T-helper 2 cell treated with Interferon-gamma antibody and Interleukin-4, amounts not matched to agents 100 ng/mL and 5 ng/mL, for 36 hours (primary cell): ENCODE measurements at regions not wholly inside any gene's neighbourhood (a gene's known extent, or its start where the extent isn't known, plus 50 kb on each side); places are given as distances from the start of the nearest gene placed in this dataset.

Experiments used
- intact Hi-C: fragments of 100-400 bp; cut with micrococcal nuclease; formaldehyde crosslinking; loops from one replicate; pipeline ENCODE4 v1.15.1; 2023

DNA sequence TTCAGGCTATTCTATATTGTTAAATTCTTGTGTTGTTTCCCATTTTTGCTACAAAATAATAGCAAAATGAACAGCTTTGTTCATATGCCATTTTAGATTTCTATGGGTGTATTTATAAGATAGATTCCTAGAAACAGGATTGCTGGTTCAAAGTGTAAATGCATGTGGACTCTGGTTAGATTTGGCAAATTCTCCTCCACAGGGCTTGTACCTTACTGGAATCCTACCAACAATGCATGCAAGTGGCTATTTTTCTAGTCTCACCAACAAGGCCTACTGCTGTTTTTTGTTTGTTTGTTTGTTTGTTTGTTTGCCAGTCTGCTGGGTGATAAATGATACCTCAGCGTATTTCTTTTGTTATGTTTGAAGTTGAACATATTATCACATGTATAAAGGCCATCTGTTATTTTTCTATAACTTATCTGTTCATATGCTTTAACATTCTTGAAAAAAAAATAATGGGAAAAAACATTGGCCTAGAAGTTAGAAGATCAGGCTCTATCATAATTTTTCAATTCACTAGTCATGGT, 87.1 kb upstream of the AHR start:
- intact Hi-C loops: no loop called here

DNA sequence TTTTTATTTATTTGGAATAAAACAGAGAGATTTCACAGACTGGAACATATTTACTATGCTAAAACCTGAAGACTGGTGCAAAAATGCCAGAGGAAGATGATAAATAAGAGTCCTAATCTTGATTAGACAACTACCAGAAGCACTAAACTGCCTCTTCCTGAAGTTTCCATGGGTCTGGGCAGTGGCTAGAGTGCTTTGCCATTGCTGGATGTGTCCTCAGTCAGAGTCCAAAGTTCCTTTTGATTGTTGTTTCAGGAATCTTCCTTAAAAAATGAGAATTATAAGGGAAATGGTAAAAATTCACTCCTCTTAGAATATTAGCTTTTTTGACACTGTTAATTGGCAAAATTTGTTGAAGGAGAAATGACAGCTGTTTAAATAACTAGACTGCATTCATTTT, 86.3 kb upstream of the AHR start:
- intact Hi-C loops: no loop called here

GRCh38 chr7:17227766-17228490, 70.5 kb upstream of the AHR start:
- intact Hi-C loops: no loop called here

- intact Hi-C loops: no loop called here
These were observed 69.2 kb upstream of the AHR start for GRCh38 chr7:17229228-17229627.

DNA sequence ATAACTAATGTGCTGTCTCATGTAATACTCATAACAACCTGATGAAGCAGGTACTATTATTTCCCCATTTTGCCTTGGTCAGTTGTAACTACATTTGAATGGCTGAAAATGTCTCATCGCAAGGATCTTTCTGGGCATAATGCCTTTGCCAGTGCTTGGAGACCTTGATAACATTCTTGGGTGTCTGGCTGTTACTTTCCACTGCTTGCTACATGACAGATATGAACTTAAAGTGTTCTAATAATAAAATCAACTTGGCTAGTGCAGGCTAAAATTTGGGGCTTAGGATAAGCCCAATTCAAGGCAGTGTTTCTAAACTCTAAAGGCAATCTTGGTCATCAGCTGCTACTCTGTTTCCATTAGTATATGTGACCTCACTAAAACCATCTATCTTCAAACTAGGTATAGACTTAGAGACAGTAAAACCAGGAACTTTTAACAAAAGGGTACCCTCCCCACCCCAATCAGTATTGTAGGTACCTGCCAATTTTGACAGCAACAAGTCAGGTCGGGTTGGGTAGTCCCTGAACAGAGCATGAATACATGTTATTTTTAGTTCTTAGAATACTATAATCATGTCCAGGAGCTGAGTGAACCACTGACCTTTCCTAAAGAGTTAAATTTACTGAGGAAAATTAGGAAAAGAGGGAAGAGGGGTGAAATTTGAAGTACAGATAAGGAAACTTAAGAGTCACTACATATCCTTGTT, 68.2 kb upstream of the AHR start:
- intact Hi-C loops: loop anchor here (5.0 kb wide), 1 partner anchor 188 kb away; no protein-coding TSS in a partner anchor

DNA sequence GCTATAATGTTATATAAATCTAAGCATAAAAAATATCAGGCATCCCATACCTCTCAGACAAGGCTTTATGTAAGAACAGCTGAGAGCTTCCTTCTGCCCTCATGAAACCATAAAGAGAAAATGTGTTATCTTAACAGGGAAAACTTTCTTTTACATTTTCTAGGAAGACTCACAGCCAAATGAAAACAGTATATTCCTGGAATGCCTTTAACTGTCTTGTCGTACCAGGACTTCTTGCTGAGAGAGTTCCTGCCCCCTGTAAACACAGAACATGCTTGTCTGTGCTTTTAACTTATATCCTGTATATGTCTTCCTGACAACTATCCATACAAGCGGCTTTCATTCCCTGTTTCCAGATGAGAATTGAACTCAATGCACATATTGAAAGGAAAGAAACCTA, 64.8 kb upstream of the AHR start:
- intact Hi-C loops: loop anchor here (1.0 to 5.0 kb wide), 10 partner anchors 28 to 588 kb away; partner anchors contain the start of genes AHR and ANKMY2

DNA sequence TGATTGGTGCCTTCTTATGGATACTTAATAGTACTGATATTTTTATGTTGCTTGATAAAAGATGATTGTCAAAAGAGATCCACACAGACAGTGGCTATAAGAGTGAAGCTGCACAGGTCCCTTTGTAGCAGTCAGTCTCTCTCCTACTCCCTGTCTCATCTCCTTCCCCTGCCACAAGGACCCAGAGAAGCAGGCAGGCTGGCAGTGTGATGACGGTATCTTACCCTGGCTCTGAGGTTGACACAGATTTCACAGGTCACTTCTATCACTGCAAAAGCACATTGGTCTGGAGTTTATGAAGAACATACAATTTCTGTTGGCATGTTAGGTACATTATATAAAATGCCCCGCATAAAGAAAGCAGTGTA, 64.4 kb upstream of the AHR start:
- intact Hi-C loops: loop anchor here (1.0 to 5.0 kb wide), 10 partner anchors 27 to 589 kb away; partner anchors contain the start of genes AHR and ANKMY2

DNA sequence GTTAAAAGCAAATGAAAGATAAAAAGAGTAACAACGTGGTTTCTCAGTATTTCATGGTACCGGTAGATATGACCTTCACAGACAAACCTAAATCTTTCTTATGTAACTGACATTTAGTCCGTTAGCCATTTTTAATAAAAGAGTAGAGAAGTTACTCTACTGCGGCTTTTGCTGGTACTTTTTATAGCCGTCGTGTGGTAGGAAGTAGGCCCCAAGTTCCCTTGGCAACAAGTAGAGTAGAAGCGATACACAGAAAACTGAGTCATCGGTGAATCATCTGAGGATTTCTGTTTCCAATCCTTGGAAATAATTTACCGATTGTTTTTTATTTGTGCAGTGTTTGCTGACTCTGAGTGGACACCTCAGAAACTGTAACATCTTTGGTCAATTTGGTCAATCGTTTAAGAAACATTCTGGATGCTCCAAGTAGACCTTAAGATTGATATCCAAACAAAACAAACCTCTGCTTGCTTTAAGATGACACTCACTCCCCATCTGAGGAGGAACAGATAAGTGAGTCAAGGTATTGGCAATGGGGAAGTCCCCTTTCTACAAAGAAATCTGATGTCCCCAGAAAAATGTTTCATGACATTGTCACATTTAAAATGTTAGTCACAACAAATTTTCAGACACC, 63.9 kb upstream of the AHR start:
- intact Hi-C loops: loop anchor here (1.0 to 5.0 kb wide), 10 partner anchors 27 to 589 kb away; partner anchors contain the start of genes AHR and ANKMY2

DNA sequence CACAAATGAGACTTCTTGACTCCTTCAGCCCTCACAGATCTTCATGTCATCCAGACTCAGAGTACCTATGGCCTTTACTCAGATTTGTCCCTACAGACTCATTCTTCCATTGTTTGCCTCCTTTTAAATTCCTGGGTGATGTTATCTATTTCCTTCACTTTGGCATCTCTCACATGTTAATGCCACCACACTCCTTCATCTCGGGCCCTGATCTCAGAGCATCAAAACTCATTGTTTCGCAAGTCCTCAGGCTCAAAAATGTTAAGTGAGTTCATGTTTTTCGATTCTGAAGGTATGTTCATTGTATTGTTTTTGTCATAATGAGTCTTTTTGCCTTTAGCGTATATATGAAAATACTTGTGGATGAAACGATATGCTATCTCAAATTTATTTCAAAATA, 62.3 kb upstream of the AHR start:
- intact Hi-C loops: no loop called here

GRCh38 chr7:17236603-17237002, 61.8 kb upstream of the AHR start:
- intact Hi-C loops: no loop called here

DNA sequence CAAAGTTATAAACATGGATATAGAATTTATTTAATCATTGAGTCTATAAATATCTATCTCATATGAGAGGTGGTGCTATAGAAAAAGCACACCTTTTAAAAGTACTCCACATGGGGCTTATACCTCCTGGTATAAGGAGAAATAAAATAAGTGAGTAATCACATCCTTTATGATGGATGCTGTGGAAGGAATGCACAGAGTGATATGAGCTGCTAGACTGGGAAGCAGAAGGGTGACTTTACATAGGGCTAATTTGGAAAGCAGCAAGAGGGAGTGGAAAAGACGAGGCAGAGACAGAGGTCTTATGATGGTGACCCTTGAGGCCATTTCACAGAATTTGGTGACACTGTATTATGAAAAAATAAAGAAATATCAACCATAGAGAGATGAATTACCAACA, 59.4 kb upstream of the AHR start:
- intact Hi-C loops: no loop called here

DNA sequence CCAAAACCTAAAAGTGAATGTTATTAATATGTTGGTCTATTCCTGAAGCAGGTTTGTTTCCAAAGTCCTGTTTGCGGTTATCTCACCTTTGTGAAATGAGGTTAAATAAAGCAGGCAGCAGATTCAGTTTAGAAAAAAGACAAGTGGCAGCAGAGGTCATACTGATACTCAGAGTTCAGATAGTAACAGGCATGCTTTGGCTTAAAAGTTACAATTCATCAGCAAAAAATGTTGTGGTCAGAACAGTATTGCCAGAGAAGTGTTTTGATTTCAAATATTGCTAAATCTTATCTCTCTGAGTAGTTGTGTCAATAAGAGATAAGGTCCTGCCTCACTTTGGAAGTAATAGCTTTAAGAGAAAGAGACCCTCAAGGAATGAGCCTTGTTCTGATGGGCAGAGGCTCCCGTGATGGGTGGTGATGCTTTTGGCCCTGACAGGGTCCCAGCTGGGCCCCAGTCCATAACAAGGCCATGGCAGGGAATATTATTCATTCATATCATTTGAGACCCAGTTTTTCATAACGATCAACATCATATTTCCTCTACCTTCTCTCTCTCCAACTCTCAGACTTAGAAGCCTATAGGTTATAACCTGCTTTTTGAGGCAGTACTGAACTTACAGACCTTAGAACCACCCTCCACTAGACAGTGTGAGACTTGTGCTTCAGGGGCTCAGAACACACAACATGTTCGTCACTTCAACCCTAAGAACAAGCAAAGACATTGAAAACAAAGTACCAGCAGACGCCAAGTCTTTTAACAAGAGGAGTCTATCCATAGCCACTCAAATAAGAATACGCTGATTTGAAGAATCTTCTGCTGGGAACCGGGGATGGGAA, 58.5 kb upstream of the AHR start:
- intact Hi-C loops: no loop called here

DNA sequence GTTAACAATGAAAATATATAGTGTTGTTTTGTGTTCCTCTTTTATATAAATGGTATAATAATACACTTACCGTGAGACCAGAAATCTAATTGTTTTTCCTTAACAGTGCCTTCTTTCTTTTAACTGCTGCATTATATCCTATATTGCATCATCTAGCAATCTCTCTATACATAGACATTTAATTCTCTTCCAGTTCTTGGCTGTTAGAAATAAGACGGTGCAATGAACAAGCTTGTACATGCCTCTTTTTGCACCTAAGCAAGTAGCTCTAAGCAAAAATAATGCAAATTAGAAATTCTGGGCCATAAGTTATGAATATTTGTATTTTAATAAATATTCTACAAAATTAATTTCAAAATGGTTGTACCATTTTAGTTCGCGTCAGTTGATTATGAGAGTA, 55.9 kb upstream of the AHR start:
- intact Hi-C loops: no loop called here

- intact Hi-C loops: no loop called here
These were observed 53.7 kb upstream of the AHR start for GRCh38 chr7:17244786-17245185.

DNA sequence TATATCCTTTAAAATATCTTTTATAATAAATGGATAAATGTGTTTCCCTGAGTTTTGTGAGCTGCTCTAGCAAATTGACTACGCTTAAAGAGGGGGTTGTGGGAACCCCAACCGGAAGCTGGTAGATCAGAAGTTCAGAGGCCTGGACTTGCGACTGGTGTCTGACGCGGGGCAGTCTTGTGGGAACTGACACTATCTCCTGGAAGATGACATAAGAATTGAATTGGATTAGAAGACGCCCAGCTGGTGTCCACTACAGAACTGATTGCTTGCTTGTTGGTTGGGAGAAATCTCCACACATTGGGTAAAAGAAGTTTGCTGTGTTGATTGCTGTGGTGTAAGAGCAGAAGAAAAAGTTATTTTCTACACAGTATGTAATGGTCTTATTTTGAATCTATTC, 51.1 kb upstream of the AHR start:
- intact Hi-C loops: no loop called here

DNA sequence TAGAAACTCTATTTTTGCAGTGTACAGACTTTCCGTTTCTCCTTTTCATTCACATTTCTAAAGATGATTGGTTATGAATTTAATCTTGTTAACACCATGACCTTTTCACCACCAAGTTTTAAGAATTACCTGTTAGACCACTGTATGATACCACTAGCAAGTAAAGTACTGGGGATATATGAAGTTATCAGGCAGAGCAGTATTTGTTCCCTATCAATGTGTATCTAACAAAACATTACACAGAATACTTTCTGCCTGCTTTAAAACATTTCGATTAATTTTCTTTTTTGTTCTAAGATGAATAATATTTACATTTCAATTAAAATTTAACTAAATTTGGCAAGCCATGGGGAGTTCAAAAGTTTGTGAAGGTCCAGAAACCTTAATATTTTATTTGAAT, 49.9 kb upstream of the AHR start:
- intact Hi-C loops: no loop called here
